Ectodermal cell (in vitro differentiated cells): ENCODE measurements at regions not wholly inside any gene's neighbourhood (a gene's known extent, or its start where the extent isn't known, plus 50 kb on each side); places are given as distances from the start of the nearest gene placed in this dataset.

Experiments used
- H3K27ac ChIP-seq: 2 replicates; pipeline ENCODE4 v1.7.0; 2013; ENCODE audit warnings: mild to moderate bottlenecking, low read depth, low read length; ENCODE audit not compliant: insufficient read depth, poor library complexity, severe bottlenecking
- H3K27me3 ChIP-seq: 2 replicates; pipeline ENCODE4 v1.7.0; 2013; ENCODE audit warnings: mild to moderate bottlenecking, low read length; ENCODE audit not compliant: insufficient read depth, control insufficient read depth, poor library complexity, severe bottlenecking
- H3K36me3 ChIP-seq: one replicate; pipeline ENCODE4 v1.7.0; 2013; ENCODE audit warnings: low read length; ENCODE audit not compliant: control insufficient read depth, insufficient read depth
- H3K4me1 ChIP-seq: one replicate; pipeline ENCODE4 v1.7.0; 2013; ENCODE audit warnings: low read length; ENCODE audit not compliant: control insufficient read depth, insufficient read depth
- H3K4me3 ChIP-seq: 2 replicates; pipeline ENCODE4 v1.7.0; 2013; ENCODE audit warnings: low read depth, low read length, control low read depth; ENCODE audit not compliant: insufficient read depth
- H3K9me3 ChIP-seq: 2 replicates; pipeline ENCODE4 v1.7.0; 2013; ENCODE audit warnings: mild to moderate bottlenecking, low read length, moderate library complexity; ENCODE audit not compliant: control insufficient read depth
- WGBS, 2 experiments: methylation state at CpG; one replicate each; pipeline ENCODE4 v1.1.7; 2013; ENCODE audit warnings: missing lambda C conversion rate in 2 of 2; 5-methylcytosine and 5-hydroxymethylcytosine counted together

DNA sequence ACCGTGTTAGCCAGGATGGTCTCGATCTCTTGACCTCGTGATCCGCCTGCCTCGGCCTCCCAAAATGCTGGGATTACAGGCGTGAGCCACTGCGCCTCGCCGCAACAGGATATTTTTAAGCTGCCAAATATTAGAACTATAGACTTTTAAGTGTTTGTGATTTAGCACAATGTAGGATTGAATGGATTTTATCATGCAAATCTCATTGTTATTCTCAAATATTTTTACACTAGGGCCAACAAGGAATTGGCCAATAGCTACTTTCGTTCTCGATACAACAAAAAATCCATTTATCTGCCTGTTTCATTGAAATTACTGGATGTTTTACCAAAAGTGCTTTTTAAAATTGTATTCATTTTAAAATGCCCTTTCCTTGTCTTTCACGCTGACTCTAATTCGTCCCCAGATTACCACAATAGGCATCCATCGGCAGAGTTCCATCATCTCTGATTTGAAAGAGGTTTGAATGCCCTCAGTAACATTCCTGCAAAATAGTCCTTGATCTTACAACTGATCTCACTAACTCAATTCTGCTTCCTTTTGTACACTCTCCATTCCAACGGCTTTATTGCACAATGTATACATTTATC, 99.6 kb upstream of the ROBO2 start:
- H3K4me1 ChIP-seq = no peaks in the 10 kb centered on the region
- WGBS, 2 experiments = 92 to 97% methylated on average over 15 of the region's 15 CpGs
- no peaks in the 10 kb centered on the region for H3K9me3 ChIP-seq
- H3K27ac ChIP-seq = no peak overlapping the region
- H3K36me3 ChIP-seq = no peaks in the 10 kb centered on the region
- H3K27me3 ChIP-seq = no peaks in the 10 kb centered on the region
- no peak overlapping the region for H3K4me3 ChIP-seq

DNA sequence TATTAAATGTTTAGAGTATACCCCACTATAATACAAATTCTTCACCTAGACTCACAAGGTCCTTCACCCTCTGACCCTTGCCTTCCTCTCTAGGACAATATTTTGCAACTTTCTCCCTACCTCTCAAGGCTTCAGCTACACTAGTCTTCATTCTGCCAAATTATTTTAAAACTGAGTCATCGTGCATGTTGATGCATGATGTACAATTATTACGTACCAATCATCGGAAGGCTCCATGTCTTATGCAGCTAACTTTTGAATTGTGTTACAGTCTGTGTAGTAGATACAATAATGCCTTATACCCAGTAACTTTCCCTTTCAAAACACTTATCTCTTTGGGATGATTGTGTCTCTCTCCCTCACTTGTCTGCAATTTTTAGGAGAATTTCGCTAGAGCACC, 98.5 kb upstream of the ROBO2 start:
- 94 to 95% methylated on average over 4 of the region's 4 CpGs for WGBS, 2 experiments
- Histone ChIP-seq H3K27ac (no peak overlapping the region), H3K36me3 (no peaks in the 10 kb centered on the region), H3K9me3 (no peaks in the 10 kb centered on the region), H3K4me1 (no peaks in the 10 kb centered on the region), H3K4me3 (no peak overlapping the region), H3K27me3 (no peaks in the 10 kb centered on the region)

DNA sequence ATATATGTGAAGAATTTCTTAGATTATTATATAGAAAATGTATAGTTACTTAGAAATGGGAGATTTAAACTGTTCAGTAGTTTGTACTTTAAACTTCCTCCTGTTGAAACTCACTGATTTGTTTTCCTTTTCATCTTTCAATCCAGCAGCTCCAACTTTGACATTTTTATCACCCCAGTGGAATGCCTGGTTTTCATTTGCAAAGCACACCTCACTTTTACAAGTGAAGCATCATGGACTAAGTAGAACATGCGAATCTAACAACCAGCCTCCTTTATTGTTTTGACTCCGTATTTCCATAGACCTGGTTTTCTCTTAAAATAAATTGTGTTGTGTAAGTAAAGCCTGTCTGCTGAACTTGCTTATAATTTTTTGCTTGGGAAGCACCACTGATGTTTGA, 97.8 kb upstream of the ROBO2 start:
- Histone ChIP-seq H3K27ac (no peak overlapping the region), H3K36me3 (no peaks in the 10 kb centered on the region), H3K4me3 (no peak overlapping the region), H3K27me3 (no peaks in the 10 kb centered on the region), H3K4me1 (no peaks in the 10 kb centered on the region), H3K9me3 (no peaks in the 10 kb centered on the region)
- 89 to 92% methylated on average over 2 of the region's 2 CpGs for WGBS, 2 experiments

DNA sequence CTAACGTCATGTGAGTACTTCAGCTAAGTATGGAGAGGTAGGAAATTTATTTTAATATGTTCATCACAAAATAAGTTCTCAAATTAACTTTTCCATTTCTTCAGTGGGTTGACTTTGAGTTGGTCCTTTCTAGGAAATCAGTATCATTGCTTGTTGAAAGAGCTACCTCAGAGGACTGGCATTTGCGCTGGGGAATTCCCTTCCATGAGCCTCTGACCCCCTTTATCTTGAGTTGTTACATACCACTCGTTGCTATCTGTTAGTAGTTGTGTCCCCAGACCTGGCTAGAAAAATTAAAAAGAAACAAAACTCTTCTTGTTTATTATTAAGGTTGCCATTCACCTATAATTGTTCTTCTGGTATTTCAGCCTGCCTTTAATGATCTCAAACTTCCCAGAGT, 96.8 kb upstream of the ROBO2 start:
- no peaks in the 10 kb centered on the region for H3K9me3 ChIP-seq
- WGBS, 2 experiments = 60 to 89% methylated on average over 2 of the region's 3 CpGs
- H3K4me1 ChIP-seq = no peaks in the 10 kb centered on the region
- no peaks in the 10 kb centered on the region for H3K36me3 ChIP-seq
- no peak overlapping the region for H3K27ac ChIP-seq
- no peak overlapping the region for H3K4me3 ChIP-seq
- H3K27me3 ChIP-seq = no peaks in the 10 kb centered on the region

DNA sequence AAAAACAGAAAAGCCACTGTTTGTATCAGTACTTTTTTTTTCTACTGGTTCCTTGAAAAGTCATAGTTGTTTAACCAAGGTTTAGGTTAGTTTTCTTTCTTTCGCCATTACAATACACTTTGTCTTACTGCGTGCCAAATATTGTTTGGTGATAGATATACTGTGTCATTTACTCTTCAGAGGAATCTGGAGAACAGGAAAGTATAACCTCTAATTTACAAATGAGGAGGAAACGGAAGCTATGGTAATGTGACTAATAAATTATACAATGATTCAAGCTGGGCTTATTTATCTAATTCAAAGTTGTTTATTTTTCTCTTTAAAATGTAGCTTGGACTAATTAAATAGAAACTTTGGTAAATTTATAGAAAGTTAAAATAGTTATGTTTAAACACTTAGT, 96.2 kb upstream of the ROBO2 start:
- Histone ChIP-seq H3K27ac (no peak overlapping the region), H3K4me3 (no peak overlapping the region)

DNA sequence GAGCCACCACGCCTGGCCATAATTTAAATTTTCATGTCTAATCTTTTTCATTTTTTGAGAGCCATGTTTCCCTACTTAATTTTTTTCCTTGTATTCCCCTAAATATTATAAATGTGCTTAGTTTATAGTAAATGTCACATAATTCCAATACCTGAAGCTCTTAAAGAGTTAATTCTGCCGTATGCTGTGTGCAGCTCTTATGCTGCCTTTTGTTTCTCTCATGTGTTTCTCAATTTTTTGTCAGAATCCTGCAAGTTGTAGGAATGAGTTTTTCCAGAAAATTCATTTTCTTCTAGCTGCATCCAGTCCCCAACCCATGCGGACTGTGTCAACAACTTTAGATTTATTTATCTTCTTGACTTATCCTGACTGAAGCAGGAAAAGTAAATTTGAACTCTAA, 90.9 kb upstream of the ROBO2 start:
- Histone ChIP-seq H3K4me3 (no peak overlapping the region), H3K27me3 (no peaks in the 10 kb centered on the region), H3K27ac (no peak overlapping the region), H3K36me3 (no peaks in the 10 kb centered on the region), H3K4me1 (no peaks in the 10 kb centered on the region), H3K9me3 (no peaks in the 10 kb centered on the region)
- 98 to 100% methylated on average over 2 to 3 of the region's 3 CpGs for WGBS, 2 experiments

More for the DNA sequence above, 96.2 kb upstream of the ROBO2 start:
- no peaks in the 10 kb centered on the region for H3K27me3 ChIP-seq
- H3K9me3 ChIP-seq = no peaks in the 10 kb centered on the region
- WGBS, 2 experiments = 83% methylated on average over 2 of the region's 3 CpGs; no CpG with 5 or more reads in 1 of the 2 experiments
- H3K36me3 ChIP-seq = no peaks in the 10 kb centered on the region
- no peaks in the 10 kb centered on the region for H3K4me1 ChIP-seq

DNA sequence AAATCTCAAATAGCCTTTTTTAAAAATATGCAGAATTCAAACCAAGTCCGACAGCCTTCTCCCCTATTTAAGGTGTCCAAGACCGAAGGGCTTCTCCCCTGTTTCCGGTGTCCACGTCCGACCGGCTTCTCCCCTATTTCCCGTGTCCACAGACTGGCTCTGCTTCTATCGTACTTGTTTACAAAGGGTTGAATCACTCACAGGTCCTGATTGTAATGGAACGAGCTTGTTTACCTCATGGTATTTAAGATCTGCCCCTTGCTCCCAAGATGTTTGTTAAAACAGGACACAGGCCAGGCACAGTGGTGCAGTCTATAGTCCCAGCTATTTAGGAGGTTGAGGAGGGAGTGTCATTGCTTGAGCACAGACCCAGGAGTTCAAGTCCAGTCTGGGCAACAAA, 90.4 kb upstream of the ROBO2 start:
- Histone ChIP-seq H3K4me3 (no peak overlapping the region), H3K27me3 (no peaks in the 10 kb centered on the region), H3K36me3 (no peaks in the 10 kb centered on the region), H3K27ac (no peak overlapping the region), H3K9me3 (no peaks in the 10 kb centered on the region), H3K4me1 (no peaks in the 10 kb centered on the region)
- 95 to 99% methylated on average over 9 of the region's 9 CpGs for WGBS, 2 experiments

DNA sequence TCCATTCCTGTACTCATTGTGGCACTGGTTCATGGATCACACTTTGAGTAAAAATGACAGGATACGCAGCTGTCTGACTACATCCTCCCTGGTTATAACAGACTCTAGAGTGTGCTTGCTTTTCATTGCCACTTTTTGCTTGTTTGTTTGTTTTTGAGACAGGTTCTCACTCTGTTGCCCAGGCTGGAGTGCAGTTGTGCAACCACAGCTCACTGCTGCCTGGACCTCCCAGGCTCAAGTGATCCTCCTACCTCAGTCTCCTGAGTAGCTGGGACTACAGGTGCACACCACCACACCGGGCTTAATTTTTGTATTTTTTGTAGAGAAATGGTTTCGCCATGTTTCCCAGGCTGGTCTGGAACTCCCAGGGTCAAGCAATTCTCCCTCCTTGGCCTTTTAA, 89.3 kb upstream of the ROBO2 start:
- Histone ChIP-seq H3K27ac (no peak overlapping the region), H3K36me3 (no peaks in the 10 kb centered on the region), H3K4me3 (no peak overlapping the region), H3K9me3 (no peaks in the 10 kb centered on the region), H3K27me3 (no peaks in the 10 kb centered on the region), H3K4me1 (no peaks in the 10 kb centered on the region)
- WGBS, 2 experiments = 94 to 99% methylated on average over 3 of the region's 3 CpGs

DNA sequence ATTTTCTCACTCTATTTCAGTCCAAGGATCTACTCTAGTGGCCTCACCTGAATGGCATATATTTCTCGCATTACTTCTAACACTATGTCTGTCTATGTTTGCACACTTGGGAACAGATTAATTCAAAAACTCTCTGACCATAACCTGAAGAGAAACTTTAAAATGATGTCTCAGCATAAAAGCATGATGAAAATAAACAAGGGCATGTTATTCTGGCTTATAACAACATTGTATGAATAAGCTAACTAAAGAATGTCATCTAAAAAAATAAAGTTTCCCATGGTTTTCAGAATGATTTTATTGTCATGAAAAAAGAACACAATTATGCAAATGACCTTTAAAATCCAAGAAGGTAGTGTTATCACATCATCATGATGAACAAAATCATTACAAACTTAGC, 85.5 kb upstream of the ROBO2 start:
- no peak overlapping the region for H3K27ac ChIP-seq
- no peaks in the 10 kb centered on the region for H3K36me3 ChIP-seq
- H3K4me3 ChIP-seq = no peak overlapping the region
- H3K4me1 ChIP-seq = no peaks in the 10 kb centered on the region
- H3K27me3 ChIP-seq = no peaks in the 10 kb centered on the region
- no peaks in the 10 kb centered on the region for H3K9me3 ChIP-seq
- WGBS, 2 experiments = 100% methylated on average over 1 of the region's 1 CpG

DNA sequence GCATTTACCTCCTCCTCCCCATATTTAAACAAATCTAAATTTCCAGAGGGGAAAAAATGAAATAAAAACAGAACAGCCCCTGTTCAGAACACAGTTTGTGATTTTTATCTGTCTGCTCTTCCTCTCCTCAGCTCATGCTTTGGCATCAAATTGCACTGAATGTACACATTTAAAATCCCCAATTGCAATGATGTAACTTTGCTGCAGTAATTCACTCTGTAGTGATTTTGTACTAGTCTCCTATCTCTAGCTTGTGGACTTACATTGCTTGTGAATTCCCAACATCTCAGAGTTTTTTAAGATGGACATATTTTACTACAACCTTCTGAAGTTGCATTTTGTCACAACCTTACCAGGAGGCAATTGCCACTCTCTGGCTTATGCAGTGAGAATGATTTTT, 81.6 kb upstream of the ROBO2 start:
- Histone ChIP-seq H3K4me3 (no peak overlapping the region), H3K27ac (no peak overlapping the region), H3K4me1 (no peaks in the 10 kb centered on the region), H3K9me3 (no peaks in the 10 kb centered on the region), H3K27me3 (no peaks in the 10 kb centered on the region), H3K36me3 (no peaks in the 10 kb centered on the region)

DNA sequence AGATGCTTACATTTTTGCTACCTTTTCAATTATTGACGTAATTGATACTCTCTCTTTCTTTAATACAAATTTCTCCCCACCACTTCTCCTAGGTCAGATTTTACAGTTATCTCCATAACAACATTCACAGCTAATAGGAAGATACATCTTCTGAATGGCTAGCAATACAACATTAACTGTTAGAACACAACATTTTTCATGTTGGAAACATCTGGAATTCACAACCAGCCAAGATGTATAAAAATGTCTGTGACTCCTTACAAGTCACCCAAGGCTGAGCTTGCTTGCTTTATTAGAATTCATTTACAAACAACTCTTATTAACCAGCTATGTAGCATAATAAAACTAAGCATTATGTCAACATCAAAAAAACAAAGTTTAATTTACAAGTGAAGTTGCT, 81.0 kb upstream of the ROBO2 start:
- Histone ChIP-seq H3K36me3 (no peaks in the 10 kb centered on the region), H3K27me3 (no peaks in the 10 kb centered on the region), H3K27ac (no peak overlapping the region), H3K4me1 (no peaks in the 10 kb centered on the region), H3K9me3 (no peaks in the 10 kb centered on the region), H3K4me3 (no peak overlapping the region)
- 91 to 100% methylated on average over 1 of the region's 1 CpG for WGBS, 2 experiments
